ENCODE measurements at regions not wholly inside any gene's neighbourhood (a gene's known extent, or its start where the extent isn't known, plus 50 kb on each side); places are given as distances from the start of the nearest gene placed in this dataset.

DNA sequence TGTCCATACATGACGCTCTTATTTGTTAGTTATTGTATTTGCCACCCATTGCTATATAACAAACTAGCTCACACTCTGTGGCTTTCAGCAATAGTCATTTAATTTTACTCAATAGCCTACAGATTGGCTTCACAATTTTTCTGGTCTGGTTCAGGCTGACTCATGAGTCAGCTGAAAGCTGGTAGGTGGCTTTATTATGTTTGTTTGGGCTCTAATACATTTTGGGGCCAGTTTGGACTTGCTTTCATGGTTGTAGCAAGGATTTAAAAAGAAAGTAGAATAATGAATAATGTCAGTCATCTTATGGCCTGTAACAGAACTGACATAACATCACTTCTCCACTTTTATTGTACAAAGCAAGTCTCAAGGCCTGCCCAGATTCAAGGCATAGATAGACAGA is 338.7 kb downstream of the LRRIQ3 start:
- CTCF ChIA-PET: interaction anchor here (0.7 kb wide), 1 partner anchor 1256 kb away, joined by 3 read pairs; no protein-coding TSS in a partner anchor
- no peak overlapping the region for H3K27ac ChIP-seq
- WGBS (ENCODE audit: missing lambda C conversion rate): 9% methylated on average over 1 of the region's 1 CpG

DNA sequence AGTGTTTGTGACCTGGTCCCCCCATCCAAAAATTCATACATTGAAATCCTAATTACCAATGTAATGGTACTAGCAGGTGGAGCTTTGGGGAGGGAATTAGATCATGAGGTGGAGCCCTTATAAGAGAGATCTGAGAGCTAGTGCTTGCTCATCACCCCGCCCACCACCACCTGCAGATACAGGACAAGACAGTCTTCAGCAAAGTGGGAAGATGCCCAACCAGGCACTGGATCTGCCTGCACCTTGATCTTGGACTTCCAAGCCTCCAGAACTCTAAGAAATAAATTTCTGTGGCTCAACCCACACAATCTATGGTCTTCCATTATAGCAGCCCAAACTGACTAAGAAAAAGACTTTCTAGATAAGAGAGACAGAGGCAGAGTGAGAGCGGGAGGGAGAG is 343.4 kb downstream of the LRRIQ3 start:
- no peak overlapping the region for H3K4me2 ChIP-seq
- POLR2A ChIA-PET: no interaction called here
- 31% methylated on average over 1 of the region's 2 CpGs for WGBS (ENCODE audit: missing lambda C conversion rate)
- H3K4me3 ChIP-seq: no peak overlapping the region
- TF ChIP-seq RCOR1 (IDR thresholded peaks at IDR 0.05; ENCODE audit: low read depth, low read length): no peak
- TF ChIP-seq ZFP36 (IDR thresholded peaks at IDR 0.05; ENCODE audit: borderline replicate concordance, partially characterized antibody): no peak
- TF ChIP-seq, protein P1, sequence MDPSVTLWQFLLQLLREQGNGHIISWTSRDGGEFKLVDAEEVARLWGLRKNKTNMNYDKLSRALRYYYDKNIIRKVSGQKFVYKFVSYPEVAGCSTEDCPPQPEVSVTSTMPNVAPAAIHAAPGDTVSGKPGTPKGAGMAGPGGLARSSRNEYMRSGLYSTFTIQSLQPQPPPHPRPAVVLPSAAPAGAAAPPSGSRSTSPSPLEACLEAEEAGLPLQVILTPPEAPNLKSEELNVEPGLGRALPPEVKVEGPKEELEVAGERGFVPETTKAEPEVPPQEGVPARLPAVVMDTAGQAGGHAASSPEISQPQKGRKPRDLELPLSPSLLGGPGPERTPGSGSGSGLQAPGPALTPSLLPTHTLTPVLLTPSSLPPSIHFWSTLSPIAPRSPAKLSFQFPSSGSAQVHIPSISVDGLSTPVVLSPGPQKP (IDR thresholded peaks at IDR 0.05; ENCODE audit: low read depth, low read length): no peak
- no peak for TF ChIP-seq MAFK (IDR thresholded peaks at IDR 0.05; ENCODE audit: partially characterized antibody)
- TF ChIP-seq, protein P2, sequence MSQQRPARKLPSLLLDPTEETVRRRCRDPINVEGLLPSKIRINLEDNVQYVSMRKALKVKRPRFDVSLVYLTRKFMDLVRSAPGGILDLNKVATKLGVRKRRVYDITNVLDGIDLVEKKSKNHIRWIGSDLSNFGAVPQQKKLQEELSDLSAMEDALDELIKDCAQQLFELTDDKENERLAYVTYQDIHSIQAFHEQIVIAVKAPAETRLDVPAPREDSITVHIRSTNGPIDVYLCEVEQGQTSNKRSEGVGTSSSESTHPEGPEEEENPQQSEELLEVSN (IDR thresholded peaks at IDR 0.05; ENCODE audit: borderline replicate concordance, low read depth): no peak
- no peak for TF ChIP-seq RARB (CRISPR knock-in tag; IDR thresholded peaks at IDR 0.05)
- TF ChIP-seq, protein P3, sequence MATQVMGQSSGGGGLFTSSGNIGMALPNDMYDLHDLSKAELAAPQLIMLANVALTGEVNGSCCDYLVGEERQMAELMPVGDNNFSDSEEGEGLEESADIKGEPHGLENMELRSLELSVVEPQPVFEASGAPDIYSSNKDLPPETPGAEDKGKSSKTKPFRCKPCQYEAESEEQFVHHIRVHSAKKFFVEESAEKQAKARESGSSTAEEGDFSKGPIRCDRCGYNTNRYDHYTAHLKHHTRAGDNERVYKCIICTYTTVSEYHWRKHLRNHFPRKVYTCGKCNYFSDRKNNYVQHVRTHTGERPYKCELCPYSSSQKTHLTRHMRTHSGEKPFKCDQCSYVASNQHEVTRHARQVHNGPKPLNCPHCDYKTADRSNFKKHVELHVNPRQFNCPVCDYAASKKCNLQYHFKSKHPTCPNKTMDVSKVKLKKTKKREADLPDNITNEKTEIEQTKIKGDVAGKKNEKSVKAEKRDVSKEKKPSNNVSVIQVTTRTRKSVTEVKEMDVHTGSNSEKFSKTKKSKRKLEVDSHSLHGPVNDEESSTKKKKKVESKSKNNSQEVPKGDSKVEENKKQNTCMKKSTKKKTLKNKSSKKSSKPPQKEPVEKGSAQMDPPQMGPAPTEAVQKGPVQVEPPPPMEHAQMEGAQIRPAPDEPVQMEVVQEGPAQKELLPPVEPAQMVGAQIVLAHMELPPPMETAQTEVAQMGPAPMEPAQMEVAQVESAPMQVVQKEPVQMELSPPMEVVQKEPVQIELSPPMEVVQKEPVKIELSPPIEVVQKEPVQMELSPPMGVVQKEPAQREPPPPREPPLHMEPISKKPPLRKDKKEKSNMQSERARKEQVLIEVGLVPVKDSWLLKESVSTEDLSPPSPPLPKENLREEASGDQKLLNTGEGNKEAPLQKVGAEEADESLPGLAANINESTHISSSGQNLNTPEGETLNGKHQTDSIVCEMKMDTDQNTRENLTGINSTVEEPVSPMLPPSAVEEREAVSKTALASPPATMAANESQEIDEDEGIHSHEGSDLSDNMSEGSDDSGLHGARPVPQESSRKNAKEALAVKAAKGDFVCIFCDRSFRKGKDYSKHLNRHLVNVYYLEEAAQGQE (IDR thresholded peaks at IDR 0.05): no peak
- TF ChIP-seq, protein P4, sequence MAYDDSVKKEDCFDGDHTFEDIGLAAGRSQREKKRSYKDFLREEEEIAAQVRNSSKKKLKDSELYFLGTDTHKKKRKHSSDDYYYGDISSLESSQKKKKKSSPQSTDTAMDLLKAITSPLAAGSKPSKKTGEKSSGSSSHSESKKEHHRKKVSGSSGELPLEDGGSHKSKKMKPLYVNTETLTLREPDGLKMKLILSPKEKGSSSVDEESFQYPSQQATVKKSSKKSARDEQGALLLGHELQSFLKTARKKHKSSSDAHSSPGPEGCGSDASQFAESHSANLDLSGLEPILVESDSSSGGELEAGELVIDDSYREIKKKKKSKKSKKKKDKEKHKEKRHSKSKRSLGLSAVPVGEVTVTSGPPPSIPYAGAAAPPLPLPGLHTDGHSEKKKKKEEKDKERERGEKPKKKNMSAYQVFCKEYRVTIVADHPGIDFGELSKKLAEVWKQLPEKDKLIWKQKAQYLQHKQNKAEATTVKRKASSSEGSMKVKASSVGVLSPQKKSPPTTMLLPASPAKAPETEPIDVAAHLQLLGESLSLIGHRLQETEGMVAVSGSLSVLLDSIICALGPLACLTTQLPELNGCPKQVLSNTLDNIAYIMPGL (CRISPR knock-in tag; IDR thresholded peaks at IDR 0.05; ENCODE audit: borderline replicate concordance): no peak
- no peaks in the 10 kb centered on the region for H3K4me1 ChIP-seq
- DNase-seq (ENCODE audit: low read depth in 1 of 2, low spot score in 1 of 2): no peak
- no peak for ATAC-seq
- FAIRE-seq: no peak
- H3K27ac ChIP-seq: no peak overlapping the region
- no peaks in the 10 kb centered on the region for H3K9me3 ChIP-seq
- CTCF ChIA-PET: no interaction called here

More for the DNA sequence above, 338.7 kb downstream of the LRRIQ3 start:
- ATAC-seq: no peak
- Histone ChIP-seq H3K4me3 (no peak overlapping the region), H3K9me3 (no peaks in the 10 kb centered on the region), H3K4me1 (no peaks in the 10 kb centered on the region), H3K4me2 (no peak overlapping the region)
- FAIRE-seq: no peak
- DNase-seq (ENCODE audit: low read depth in 1 of 2, low spot score in 1 of 2): no peak
- no peak for TF ChIP-seq CHD2 (IDR thresholded peaks at IDR 0.05; ENCODE audit: low read length, partially characterized antibody)
- no peak for TF ChIP-seq RAD21 (conservative IDR thresholded peaks at IDR 0.05 in 1 of 2, IDR thresholded peaks at IDR 0.05 in 1 of 2)
- no peak for TF ChIP-seq ZSCAN20 (CRISPR knock-in tag; IDR thresholded peaks at IDR 0.05)
- TF ChIP-seq, protein P5, sequence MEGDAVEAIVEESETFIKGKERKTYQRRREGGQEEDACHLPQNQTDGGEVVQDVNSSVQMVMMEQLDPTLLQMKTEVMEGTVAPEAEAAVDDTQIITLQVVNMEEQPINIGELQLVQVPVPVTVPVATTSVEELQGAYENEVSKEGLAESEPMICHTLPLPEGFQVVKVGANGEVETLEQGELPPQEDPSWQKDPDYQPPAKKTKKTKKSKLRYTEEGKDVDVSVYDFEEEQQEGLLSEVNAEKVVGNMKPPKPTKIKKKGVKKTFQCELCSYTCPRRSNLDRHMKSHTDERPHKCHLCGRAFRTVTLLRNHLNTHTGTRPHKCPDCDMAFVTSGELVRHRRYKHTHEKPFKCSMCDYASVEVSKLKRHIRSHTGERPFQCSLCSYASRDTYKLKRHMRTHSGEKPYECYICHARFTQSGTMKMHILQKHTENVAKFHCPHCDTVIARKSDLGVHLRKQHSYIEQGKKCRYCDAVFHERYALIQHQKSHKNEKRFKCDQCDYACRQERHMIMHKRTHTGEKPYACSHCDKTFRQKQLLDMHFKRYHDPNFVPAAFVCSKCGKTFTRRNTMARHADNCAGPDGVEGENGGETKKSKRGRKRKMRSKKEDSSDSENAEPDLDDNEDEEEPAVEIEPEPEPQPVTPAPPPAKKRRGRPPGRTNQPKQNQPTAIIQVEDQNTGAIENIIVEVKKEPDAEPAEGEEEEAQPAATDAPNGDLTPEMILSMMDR (IDR thresholded peaks at IDR 0.05): no peak
- TF ChIP-seq, protein P6, sequence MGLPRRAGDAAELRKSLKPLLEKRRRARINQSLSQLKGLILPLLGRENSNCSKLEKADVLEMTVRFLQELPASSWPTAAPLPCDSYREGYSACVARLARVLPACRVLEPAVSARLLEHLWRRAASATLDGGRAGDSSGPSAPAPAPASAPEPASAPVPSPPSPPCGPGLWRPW (IDR thresholded peaks at IDR 0.05): no peak
- no peak for TF ChIP-seq FOSB (CRISPR knock-in tag; IDR thresholded peaks at IDR 0.05)
- no peak for TF ChIP-seq ZNF302 (CRISPR knock-in tag; IDR thresholded peaks at IDR 0.05)
- TF ChIP-seq RFX5 (IDR thresholded peaks at IDR 0.05): no peak
- TF ChIP-seq BHLHE40 (IDR thresholded peaks at IDR 0.05; ENCODE audit: low read depth, low read length): no peak
- TF ChIP-seq EHMT2 (IDR thresholded peaks at IDR 0.05; ENCODE audit: low read depth): no peak
- POLR2A ChIA-PET: no interaction called here
